GM12878 (cell line): ENCODE measurements at regions not wholly inside any gene's neighbourhood (a gene's known extent, or its start where the extent isn't known, plus 50 kb on each side); places are given as distances from the start of the nearest gene placed in this dataset.

Experiments used
- ATAC-seq: fragments of 200-7000 bp; cut with Tn5 transposase; 3 replicates; pipeline ENCODE4 v1.9.1; 2020; ENCODE audit warnings: mild to moderate bottlenecking, moderate library complexity
- BruUV-seq: library from RNA; stranded (reverse); fragments of 400-500 nt; replicated peaks from 2 replicates; lab custom pipeline; 2021; lab: Mats Ljungman, UMichigan
- CTCF ChIA-PET: fragments of 300-600 bp; sonication (Branson Sonifier 250); formaldehyde crosslinking; extraction: SDS; loops from one replicate; lab custom pipeline; 2021; ENCODE audit warnings: inconsistent platforms; lab: Yijun Ruan, JAX
- POLR2A ChIA-PET: fragments of 350-600 bp; formaldehyde crosslinking; extraction: SDS; loops from one replicate; lab custom pipeline; 2021; ENCODE audit warnings: inconsistent platforms; lab: Charles Lee
- RAD21 ChIA-PET: fragments of 300-600 bp; sonication (Branson Sonifier 250); formaldehyde crosslinking; loops from one replicate; lab custom pipeline; 2023; ENCODE audit warnings: antibody characterized with exemption; ENCODE audit not compliant: unreplicated experiment; lab: Charles Lee
- SMC1A ChIA-PET: fragments of 300-600 bp; sonication (Branson Sonifier 250); formaldehyde crosslinking; loops from one replicate; lab custom pipeline; 2023; ENCODE audit not compliant: unreplicated experiment, uncharacterized antibody; lab: Charles Lee
- DNase-seq: peaks from one replicate; pipeline ENCODE4 v3.0.0-alpha.2; 2011; ENCODE audit warnings: low read depth, low spot score
- FAIRE-seq: peaks from 3 replicates; lab custom pipeline; 2011; peaks lifted over from hg19 to GRCh38; lab: Jason Lieb, UNC
- H2AFZ ChIP-seq: 2 replicates; pipeline ENCODE4 v1.6.0; 2011; ENCODE audit warnings: low read depth, low read length, control low read depth; ENCODE audit not compliant: control insufficient read depth
- H3K27ac ChIP-seq: 2 replicates; pipeline ENCODE4 v1.5.1; 2011; ENCODE audit warnings: control low read depth; ENCODE audit not compliant: control insufficient read depth, insufficient read depth
- H3K27me3 ChIP-seq, 2 experiments: replicated peaks in 1 of 2; 2 replicates each; pipeline versions ENCODE4 v1.6.0 to v1.6.1; 2011; ENCODE audit warnings: low read length in 1 of 2; ENCODE audit not compliant: control insufficient read depth in 2 of 2, insufficient read depth in 2 of 2
- H3K36me3 ChIP-seq, 2 experiments: 2 replicates each; pipeline ENCODE4 v1.5.1; 2011; ENCODE audit warnings: low read length in 1 of 2; ENCODE audit not compliant: control insufficient read depth in 2 of 2, insufficient read depth in 2 of 2
- H3K4me1 ChIP-seq: 2 replicates; pipeline ENCODE4 v1.6.1; 2011; ENCODE audit warnings: mild to moderate bottlenecking, low read length, moderate library complexity, mixed read lengths; ENCODE audit not compliant: control insufficient read depth, insufficient read depth
- H3K4me2 ChIP-seq: 2 replicates; pipeline ENCODE4 v1.6.0; 2011; ENCODE audit warnings: control low read depth; ENCODE audit not compliant: control insufficient read depth, insufficient read depth
- H3K4me3 ChIP-seq: fragments of 200-600 bp; sonication (generic); 2 replicates; pipeline ENCODE4 v1.5.1; 2016
- H3K79me2 ChIP-seq: 2 replicates; pipeline ENCODE4 v1.6.0; 2011; ENCODE audit warnings: low read length; ENCODE audit not compliant: control insufficient read depth, insufficient read depth
- H3K9ac ChIP-seq: 2 replicates; pipeline ENCODE4 v1.8.0; 2011; ENCODE audit warnings: low read length, control low read depth, mixed read lengths; ENCODE audit not compliant: control insufficient read depth, insufficient read depth
- H3K9me3 ChIP-seq: replicated peaks from 3 replicates; pipeline ENCODE4 v1.5.1; 2011; ENCODE audit warnings: mild to moderate bottlenecking, low read length; ENCODE audit not compliant: control insufficient read depth, insufficient read depth
- H4K20me1 ChIP-seq: 2 replicates; pipeline ENCODE4 v1.6.0; 2011; ENCODE audit not compliant: control insufficient read depth, insufficient read depth
- MTA3 ChIP-seq: IDR thresholded peaks from 2 replicates; pipeline ENCODE4 v1.6.1; 2012; ENCODE audit warnings: low read length, inconsistent platforms, borderline replicate concordance
- MXI1 ChIP-seq: fragments of 150-350 bp; IDR thresholded peaks from 2 replicates; pipeline ENCODE4 v1.6.1; 2011; ENCODE audit warnings: low read depth, mild to moderate bottlenecking, inconsistent platforms, low read length, improper control_type of control experiment
- MYB ChIP-seq: fragments of 150-350 bp; IDR thresholded peaks from 2 replicates; pipeline ENCODE4 v1.6.1; 2014; ENCODE audit warnings: mild to moderate bottlenecking, low read depth, low read length, borderline replicate concordance
- POLR2A ChIP-seq: IDR thresholded peaks from 2 replicates; pipeline ENCODE4 v1.6.1; 2011; ENCODE audit warnings: low read depth, mild to moderate bottlenecking, low read length
- POU2F2 ChIP-seq: IDR thresholded peaks from 3 replicates; pipeline ENCODE4 v1.6.1; 2011; ENCODE audit warnings: low read depth, mild to moderate bottlenecking, low read length, borderline replicate concordance
- RBBP5 ChIP-seq: fragments of 200-600 bp; sonication (generic); conservative IDR thresholded peaks from 2 replicates; pipeline ENCODE4 v1.6.1; 2016
- RCOR1 ChIP-seq: conservative IDR thresholded peaks from 2 replicates; pipeline ENCODE4 v1.6.1; 2012; ENCODE audit warnings: low read depth, low read length, improper control_type of control experiment
- SMC3 ChIP-seq: IDR thresholded peaks from 2 replicates; pipeline ENCODE4 v1.6.1; 2011; ENCODE audit warnings: low read length, improper control_type of control experiment, borderline replicate concordance
- SREBF2 ChIP-seq: IDR thresholded peaks from 2 replicates; pipeline ENCODE4 v1.6.1; 2012; ENCODE audit warnings: mild to moderate bottlenecking, low read length
- TCF3 ChIP-seq: IDR thresholded peaks from 2 replicates; pipeline ENCODE4 v1.6.1; 2012; ENCODE audit warnings: low read depth, mild to moderate bottlenecking, low read length, borderline replicate concordance; ENCODE audit not compliant: insufficient read depth
- USF1 ChIP-seq: IDR thresholded peaks from 2 replicates; pipeline ENCODE4 v1.6.1; 2011; ENCODE audit warnings: borderline replicate concordance, low read depth, mild to moderate bottlenecking, moderate library complexity, mixed read lengths, low read length; ENCODE audit not compliant: insufficient read depth; ENCODE audit errors: extremely low read length
- WRNIP1 ChIP-seq: IDR thresholded peaks from 2 replicates; pipeline ENCODE4 v1.6.1; 2011; ENCODE audit warnings: low read depth, low read length, improper control_type of control experiment, borderline replicate concordance
- WGBS: methylation state at CpG from one replicate; pipeline ENCODE4 v1.1.6; 2016; ENCODE audit warnings: low lambda C conversion rate; ENCODE audit not compliant: insufficient replicate concordance, insufficient coverage; ENCODE audit errors: missing lambda C conversion rate; 5-methylcytosine and 5-hydroxymethylcytosine counted together
- in situ Hi-C: fragments of 300-500 bp; cut with MboI; formaldehyde crosslinking; loops from 9 replicates; pipeline ENCODE4 v1.14.3; 2018; ENCODE audit warnings: mixed read lengths
- intact Hi-C: fragments of 100-400 bp; cut with micrococcal nuclease; formaldehyde crosslinking; loops from one replicate; pipeline ENCODE4 v1.14.2; 2022; ENCODE audit not compliant: unreplicated experiment
- TF ChIP-seq, protein P1 (sequence below): fragments of 450-650 bp; formaldehyde crosslinking; IDR thresholded peaks from 2 replicates; pipeline ENCODE4 v1.4.0; 2020; ENCODE audit warnings: mild to moderate bottlenecking, moderate library complexity

- H3K36me3 ChIP-seq, result no peaks in the 10 kb centered on the region
- TF ChIP-seq RCOR1, result no peak
- no peak for TF ChIP-seq WRNIP1
- TF ChIP-seq SREBF2, result no peak
- no peak for TF ChIP-seq POU2F2
- TF ChIP-seq, protein P1, sequence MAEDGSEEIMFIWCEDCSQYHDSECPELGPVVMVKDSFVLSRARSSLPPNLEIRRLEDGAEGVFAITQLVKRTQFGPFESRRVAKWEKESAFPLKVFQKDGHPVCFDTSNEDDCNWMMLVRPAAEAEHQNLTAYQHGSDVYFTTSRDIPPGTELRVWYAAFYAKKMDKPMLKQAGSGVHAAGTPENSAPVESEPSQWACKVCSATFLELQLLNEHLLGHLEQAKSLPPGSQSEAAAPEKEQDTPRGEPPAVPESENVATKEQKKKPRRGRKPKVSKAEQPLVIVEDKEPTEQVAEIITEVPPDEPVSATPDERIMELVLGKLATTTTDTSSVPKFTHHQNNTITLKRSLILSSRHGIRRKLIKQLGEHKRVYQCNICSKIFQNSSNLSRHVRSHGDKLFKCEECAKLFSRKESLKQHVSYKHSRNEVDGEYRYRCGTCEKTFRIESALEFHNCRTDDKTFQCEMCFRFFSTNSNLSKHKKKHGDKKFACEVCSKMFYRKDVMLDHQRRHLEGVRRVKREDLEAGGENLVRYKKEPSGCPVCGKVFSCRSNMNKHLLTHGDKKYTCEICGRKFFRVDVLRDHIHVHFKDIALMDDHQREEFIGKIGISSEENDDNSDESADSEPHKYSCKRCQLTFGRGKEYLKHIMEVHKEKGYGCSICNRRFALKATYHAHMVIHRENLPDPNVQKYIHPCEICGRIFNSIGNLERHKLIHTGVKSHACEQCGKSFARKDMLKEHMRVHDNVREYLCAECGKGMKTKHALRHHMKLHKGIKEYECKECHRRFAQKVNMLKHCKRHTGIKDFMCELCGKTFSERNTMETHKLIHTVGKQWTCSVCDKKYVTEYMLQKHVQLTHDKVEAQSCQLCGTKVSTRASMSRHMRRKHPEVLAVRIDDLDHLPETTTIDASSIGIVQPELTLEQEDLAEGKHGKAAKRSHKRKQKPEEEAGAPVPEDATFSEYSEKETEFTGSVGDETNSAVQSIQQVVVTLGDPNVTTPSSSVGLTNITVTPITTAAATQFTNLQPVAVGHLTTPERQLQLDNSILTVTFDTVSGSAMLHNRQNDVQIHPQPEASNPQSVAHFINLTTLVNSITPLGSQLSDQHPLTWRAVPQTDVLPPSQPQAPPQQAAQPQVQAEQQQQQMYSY (CRISPR knock-in tag), result no peak
- TF ChIP-seq TCF3, result no peak
- no peak for TF ChIP-seq MYB
- no peak for TF ChIP-seq MTA3
- TF ChIP-seq MXI1, result no peak
- no peak for TF ChIP-seq USF1
- no peak for TF ChIP-seq SMC3
- no peak for TF ChIP-seq RBBP5
- no peak for TF ChIP-seq POLR2A
- H3K9me3 ChIP-seq, result no peaks in the 10 kb centered on the region
- POLR2A ChIA-PET, result no interaction called here
- RAD21 ChIA-PET, result no interaction called here
- no peak overlapping the region for H3K4me3 ChIP-seq
- SMC1A ChIA-PET, result no interaction called here
- H3K79me2 ChIP-seq, result no peaks in the 10 kb centered on the region
- WGBS, result 20% methylated on average over 2 of the region's 2 CpGs
- DNase-seq, result no peak
- no peaks in the 10 kb centered on the region for H4K20me1 ChIP-seq
- BruUV-seq, result no TSS peak
- no peak for FAIRE-seq
- no peak overlapping the region for H3K9ac ChIP-seq
- H3K27me3 ChIP-seq, result no peaks in the 10 kb centered on the region
- no peak for ATAC-seq
- in situ Hi-C loops (no loop called here), intact Hi-C loops (no loop called here)
- H3K4me2 ChIP-seq, result no peak overlapping the region
- H3K4me1 ChIP-seq, result no peaks in the 10 kb centered on the region
- no peak overlapping the region for H3K27ac ChIP-seq
- no peak overlapping the region for H2AFZ ChIP-seq
- CTCF ChIA-PET, result interaction anchor here (1.1 kb wide), 1 partner anchor 567 kb away, joined by 3 read pairs; no protein-coding TSS in a partner anchor
These were observed 463.7 kb downstream of the DNAH5 start for GRCh38 chr5:13480834-13481233.
